Liver (tissue), 8 donors: ENCODE measurements at regions not wholly inside any gene's neighbourhood (a gene's known extent, or its start where the extent isn't known, plus 50 kb on each side); places are given as distances from the start of the nearest gene placed in this dataset.

Experiments used
- DNase-seq: peaks from one replicate; pipeline ENCODE4 v3.0.0-alpha.2; 2017; ENCODE audit warnings: low spot score
- H3K27ac ChIP-seq, 2 donors: one replicate each; pipeline ENCODE4 v1.7.0; 2013; ENCODE audit warnings: inconsistent platforms in 2 of 2, low read length in 2 of 2, control low read depth in 1 of 2, low read depth in 1 of 2, mild to moderate bottlenecking in 1 of 2
- H3K27me3 ChIP-seq, 4 donors: one replicate each; pipeline versions ENCODE4 v1.6.1 to v1.7.0; 2013; ENCODE audit warnings: low read length in 3 of 4, inconsistent platforms in 1 of 4, mild to moderate bottlenecking in 1 of 4, moderate library complexity in 1 of 4; ENCODE audit not compliant: control insufficient read depth in 4 of 4, insufficient read depth in 4 of 4
- H3K36me3 ChIP-seq, 4 donors: one replicate each; pipeline versions ENCODE4 v1.6.1 to v1.7.0; 2013; ENCODE audit warnings: low read length in 3 of 4, mild to moderate bottlenecking in 3 of 4, low read depth in 1 of 4, moderate library complexity in 1 of 4; ENCODE audit not compliant: control insufficient read depth in 4 of 4, insufficient read depth in 3 of 4
- H3K4me1 ChIP-seq, 4 donors: one replicate each; pipeline versions ENCODE4 v1.6.1 to v1.7.0; 2013; ENCODE audit warnings: low read length in 3 of 4, mild to moderate bottlenecking in 3 of 4, moderate library complexity in 1 of 4; ENCODE audit not compliant: control insufficient read depth in 4 of 4, insufficient read depth in 4 of 4
- H3K4me3 ChIP-seq, 3 donors: one replicate each; pipeline versions ENCODE4 v1.6.1 to v1.7.0; 2013; ENCODE audit warnings: low read length in 3 of 3, control low read depth in 1 of 3, low read depth in 1 of 3, mild to moderate bottlenecking in 1 of 3
- H3K9ac ChIP-seq, 2 donors: one replicate each; pipeline ENCODE4 v1.7.0; 2013; ENCODE audit warnings: low read length in 2 of 2, mild to moderate bottlenecking in 2 of 2, moderate library complexity in 2 of 2, control low read depth in 1 of 2, low read depth in 1 of 2
- H3K9me3 ChIP-seq, 4 donors: one replicate each; pipeline versions ENCODE4 v1.6.1 to v1.7.0; 2013; ENCODE audit warnings: low read length in 3 of 4; ENCODE audit not compliant: control insufficient read depth in 4 of 4
- EGR1 ChIP-seq, 2 donors: IDR thresholded peaks; 2 replicates each; pipeline ENCODE4 v1.6.1; 2016 to 2018; ENCODE audit warnings: antibody characterized with exemption in 2 of 2, low read depth in 2 of 2
- FOXA1 ChIP-seq: IDR thresholded peaks from 2 replicates; pipeline ENCODE4 v1.6.1; 2016; ENCODE audit warnings: antibody characterized with exemption
- GABPA ChIP-seq, 2 donors: IDR thresholded peaks in 1 of 2; conservative IDR thresholded peaks in 1 of 2; 2 replicates each; pipeline ENCODE4 v1.6.1; 2016; ENCODE audit warnings: antibody characterized with exemption in 2 of 2, mild to moderate bottlenecking in 1 of 2, moderate library complexity in 1 of 2
- HNF4A ChIP-seq, 2 donors: conservative IDR thresholded peaks; 2 replicates each; pipeline ENCODE4 v1.6.1; 2016; ENCODE audit warnings: antibody characterized with exemption in 2 of 2, mild to moderate bottlenecking in 2 of 2
- HNF4G ChIP-seq: IDR thresholded peaks from 2 replicates; pipeline ENCODE4 v1.6.1; 2016; ENCODE audit warnings: antibody characterized with exemption
- NR2F2 ChIP-seq: IDR thresholded peaks from 2 replicates; pipeline ENCODE4 v1.6.1; 2016; ENCODE audit warnings: antibody characterized with exemption
- RAD21 ChIP-seq, 2 donors: IDR thresholded peaks; 2 replicates each; pipeline ENCODE4 v1.6.1; 2016; ENCODE audit warnings: antibody characterized with exemption in 2 of 2, mild to moderate bottlenecking in 2 of 2
- RXRA ChIP-seq, 2 donors: IDR thresholded peaks; 2 replicates each; pipeline ENCODE4 v1.6.1; 2017 to 2018; ENCODE audit warnings: antibody characterized with exemption in 2 of 2, mild to moderate bottlenecking in 1 of 2
- SP1 ChIP-seq: IDR thresholded peaks from 2 replicates; pipeline ENCODE4 v1.6.1; 2018; ENCODE audit warnings: antibody characterized with exemption, mild to moderate bottlenecking
- WGBS: extraction: QIAGEN DNeasy Blood & Tissue Kit; methylation state at CpG from one replicate; pipeline ENCODE4 v1.1.7; 2013; 5-methylcytosine and 5-hydroxymethylcytosine counted together
- TF ChIP-seq, protein P1 (sequence below): IDR thresholded peaks from 2 replicates; pipeline ENCODE4 v1.6.1; 2016; ENCODE audit warnings: antibody characterized with exemption
- TF ChIP-seq, protein P2 (sequence below): IDR thresholded peaks from 2 replicates; pipeline ENCODE4 v1.6.1; 2016; ENCODE audit warnings: antibody characterized with exemption
- TF ChIP-seq, protein P3 (sequence below): IDR thresholded peaks from 2 replicates; pipeline ENCODE4 v1.6.1; 2016; ENCODE audit warnings: antibody characterized with exemption
- TF ChIP-seq, protein P4 (sequence below): IDR thresholded peaks from 2 replicates; pipeline ENCODE4 v1.6.1; 2016; ENCODE audit warnings: antibody characterized with exemption, mild to moderate bottlenecking
- TF ChIP-seq, protein P5 (sequence below): fragments of 150-350 bp; IDR thresholded peaks from 2 replicates; pipeline ENCODE4 v1.5.1; 2017; ENCODE audit warnings: improper control_type of control experiment, low read depth, low read length; ENCODE audit not compliant: missing input control
- donor health status: healthy.
- donor health status: healthy.
- donor health status: healthy.
- donor health status: healthy.
- donor health status: healthy.

DNA sequence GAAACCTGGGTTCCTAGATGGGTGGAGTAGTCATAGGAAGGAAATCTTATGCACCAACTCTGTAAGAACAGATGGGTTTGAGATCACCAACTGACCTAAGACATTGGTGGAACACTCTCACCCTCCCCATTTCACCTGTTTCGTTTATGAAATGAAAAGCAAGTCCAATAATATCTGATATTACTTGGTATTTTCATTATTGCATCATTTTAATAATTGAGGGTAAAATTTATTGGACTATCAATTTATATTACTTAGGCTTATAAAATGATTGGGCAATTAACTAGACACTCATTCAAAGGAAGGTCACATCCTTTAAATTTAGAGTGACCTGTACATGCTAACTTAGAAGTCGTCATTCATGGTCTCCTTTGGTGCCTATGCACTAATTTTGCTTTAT is 503.9 kb downstream of the TAFA4 start (continued):
- TF ChIP-seq, protein P1, sequence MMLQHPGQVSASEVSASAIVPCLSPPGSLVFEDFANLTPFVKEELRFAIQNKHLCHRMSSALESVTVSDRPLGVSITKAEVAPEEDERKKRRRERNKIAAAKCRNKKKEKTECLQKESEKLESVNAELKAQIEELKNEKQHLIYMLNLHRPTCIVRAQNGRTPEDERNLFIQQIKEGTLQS = no peak
- TF ChIP-seq HNF4A (conservative IDR thresholded peaks at IDR 0.05) (no peak), RAD21 (IDR thresholded peaks at IDR 0.05) (no peak), RXRA (IDR thresholded peaks at IDR 0.05) (no peak), FOXA1 (no peak), NR2F2 (no peak), HNF4G (no peak)
- TF ChIP-seq, protein P2, sequence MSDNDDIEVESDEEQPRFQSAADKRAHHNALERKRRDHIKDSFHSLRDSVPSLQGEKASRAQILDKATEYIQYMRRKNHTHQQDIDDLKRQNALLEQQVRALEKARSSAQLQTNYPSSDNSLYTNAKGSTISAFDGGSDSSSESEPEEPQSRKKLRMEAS = no peak
- TF ChIP-seq, protein P3, sequence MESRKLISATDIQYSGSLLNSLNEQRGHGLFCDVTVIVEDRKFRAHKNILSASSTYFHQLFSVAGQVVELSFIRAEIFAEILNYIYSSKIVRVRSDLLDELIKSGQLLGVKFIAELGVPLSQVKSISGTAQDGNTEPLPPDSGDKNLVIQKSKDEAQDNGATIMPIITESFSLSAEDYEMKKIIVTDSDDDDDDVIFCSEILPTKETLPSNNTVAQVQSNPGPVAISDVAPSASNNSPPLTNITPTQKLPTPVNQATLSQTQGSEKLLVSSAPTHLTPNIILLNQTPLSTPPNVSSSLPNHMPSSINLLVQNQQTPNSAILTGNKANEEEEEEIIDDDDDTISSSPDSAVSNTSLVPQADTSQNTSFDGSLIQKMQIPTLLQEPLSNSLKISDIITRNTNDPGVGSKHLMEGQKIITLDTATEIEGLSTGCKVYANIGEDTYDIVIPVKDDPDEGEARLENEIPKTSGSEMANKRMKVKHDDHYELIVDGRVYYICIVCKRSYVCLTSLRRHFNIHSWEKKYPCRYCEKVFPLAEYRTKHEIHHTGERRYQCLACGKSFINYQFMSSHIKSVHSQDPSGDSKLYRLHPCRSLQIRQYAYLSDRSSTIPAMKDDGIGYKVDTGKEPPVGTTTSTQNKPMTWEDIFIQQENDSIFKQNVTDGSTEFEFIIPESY = no peak

DNA sequence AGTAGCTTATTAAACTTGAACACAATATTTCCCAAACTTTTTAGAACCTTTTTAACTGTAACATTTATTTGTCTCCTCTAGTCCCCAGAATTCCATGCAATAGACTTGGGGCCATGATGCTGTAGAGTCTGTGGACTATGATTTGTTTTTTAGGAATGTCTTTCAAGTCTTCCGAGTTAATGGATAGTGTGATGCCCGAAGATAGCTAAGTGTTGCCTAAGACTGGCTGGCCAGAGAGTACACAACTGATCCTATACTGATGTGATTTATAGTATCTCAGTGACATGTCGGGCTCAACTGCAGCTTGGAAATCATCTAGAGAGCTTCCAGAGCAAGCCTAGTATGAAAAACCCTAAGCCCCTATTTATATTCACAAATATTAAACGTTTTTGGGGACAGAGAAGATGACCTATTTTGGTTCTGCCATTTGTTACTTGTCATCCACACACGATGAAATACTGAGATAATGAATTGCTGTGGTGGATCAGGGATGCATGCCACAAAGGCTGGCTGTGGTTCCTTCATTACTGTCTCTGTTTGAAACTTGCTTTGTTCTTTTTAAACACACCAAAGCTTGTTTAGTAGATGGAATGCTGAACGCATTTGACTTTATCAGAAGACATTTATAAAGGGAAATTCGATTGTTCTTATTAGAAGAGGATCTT is 507.4 kb downstream of the TAFA4 start:
- H3K4me3 ChIP-seq = no peak overlapping the region
- no peak overlapping the region for H3K27ac ChIP-seq
- no peaks in the 10 kb centered on the region for H3K36me3 ChIP-seq
- no peaks in the 10 kb centered on the region for H3K27me3 ChIP-seq
- WGBS = 56% methylated on average over 7 of the region's 7 CpGs
- H3K4me1 ChIP-seq = no peaks in the 10 kb centered on the region
- TF ChIP-seq, protein P4, sequence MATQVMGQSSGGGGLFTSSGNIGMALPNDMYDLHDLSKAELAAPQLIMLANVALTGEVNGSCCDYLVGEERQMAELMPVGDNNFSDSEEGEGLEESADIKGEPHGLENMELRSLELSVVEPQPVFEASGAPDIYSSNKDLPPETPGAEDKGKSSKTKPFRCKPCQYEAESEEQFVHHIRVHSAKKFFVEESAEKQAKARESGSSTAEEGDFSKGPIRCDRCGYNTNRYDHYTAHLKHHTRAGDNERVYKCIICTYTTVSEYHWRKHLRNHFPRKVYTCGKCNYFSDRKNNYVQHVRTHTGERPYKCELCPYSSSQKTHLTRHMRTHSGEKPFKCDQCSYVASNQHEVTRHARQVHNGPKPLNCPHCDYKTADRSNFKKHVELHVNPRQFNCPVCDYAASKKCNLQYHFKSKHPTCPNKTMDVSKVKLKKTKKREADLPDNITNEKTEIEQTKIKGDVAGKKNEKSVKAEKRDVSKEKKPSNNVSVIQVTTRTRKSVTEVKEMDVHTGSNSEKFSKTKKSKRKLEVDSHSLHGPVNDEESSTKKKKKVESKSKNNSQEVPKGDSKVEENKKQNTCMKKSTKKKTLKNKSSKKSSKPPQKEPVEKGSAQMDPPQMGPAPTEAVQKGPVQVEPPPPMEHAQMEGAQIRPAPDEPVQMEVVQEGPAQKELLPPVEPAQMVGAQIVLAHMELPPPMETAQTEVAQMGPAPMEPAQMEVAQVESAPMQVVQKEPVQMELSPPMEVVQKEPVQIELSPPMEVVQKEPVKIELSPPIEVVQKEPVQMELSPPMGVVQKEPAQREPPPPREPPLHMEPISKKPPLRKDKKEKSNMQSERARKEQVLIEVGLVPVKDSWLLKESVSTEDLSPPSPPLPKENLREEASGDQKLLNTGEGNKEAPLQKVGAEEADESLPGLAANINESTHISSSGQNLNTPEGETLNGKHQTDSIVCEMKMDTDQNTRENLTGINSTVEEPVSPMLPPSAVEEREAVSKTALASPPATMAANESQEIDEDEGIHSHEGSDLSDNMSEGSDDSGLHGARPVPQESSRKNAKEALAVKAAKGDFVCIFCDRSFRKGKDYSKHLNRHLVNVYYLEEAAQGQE = no peak
- TF ChIP-seq, protein P2 = no peak
- TF ChIP-seq EGR1 (IDR thresholded peaks at IDR 0.05; ENCODE audit: low read depth in 2 of 2) (no peak), SP1 (no peak), FOXA1 (no peak)
- TF ChIP-seq, protein P1 = no peak
- no peak overlapping the region for H3K9ac ChIP-seq
- no peak for DNase-seq
- no peaks in the 10 kb centered on the region for H3K9me3 ChIP-seq

DNA sequence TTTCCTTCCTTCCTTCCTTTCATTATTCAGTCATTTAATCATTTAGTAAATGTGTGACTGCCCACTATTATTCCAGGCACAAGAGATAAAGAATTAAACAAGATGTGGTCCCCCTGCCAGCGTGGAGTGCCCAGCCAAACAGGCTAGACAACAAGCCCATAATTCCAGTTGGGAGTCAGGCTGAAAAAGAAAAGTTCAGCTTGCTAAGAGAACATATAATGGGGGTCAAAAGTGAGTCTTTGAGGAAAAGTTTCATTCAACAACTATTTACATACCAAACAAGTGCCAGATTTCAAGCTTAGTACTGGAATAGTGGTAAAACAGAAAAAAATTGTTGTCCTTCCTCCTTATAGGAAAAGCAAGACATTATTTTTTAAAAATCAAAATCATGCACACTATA is 523.7 kb downstream of the TAFA4 start:
- DNase-seq = no peak
- Histone ChIP-seq H3K4me3 (no peak overlapping the region), H3K27me3 (peaks cover 0 to 3% (median 1%) of the 10 kb centered on the region in 4 donors), H3K9me3 (no peaks in the 10 kb centered on the region), H3K36me3 (no peaks in the 10 kb centered on the region), H3K27ac (no peak overlapping the region), H3K9ac (no peak overlapping the region), H3K4me1 (no peaks in the 10 kb centered on the region)
- WGBS = 52% methylated on average over 1 of the region's 1 CpG
- TF ChIP-seq EGR1 (IDR thresholded peaks at IDR 0.05; ENCODE audit: low read depth in 2 of 2) (no peak), SP1 (no peak), GABPA (IDR thresholded peaks at IDR 0.05 in 1 of 2, conservative IDR thresholded peaks at IDR 0.05 in 1 of 2) (no peak), RXRA (IDR thresholded peaks at IDR 0.05) (no peak), HNF4A (conservative IDR thresholded peaks at IDR 0.05) (no peak), FOXA1 (no peak), NR2F2 (no peak)
- TF ChIP-seq, protein P4 = no peak
- TF ChIP-seq, protein P2 = no peak
- TF ChIP-seq, protein P5, sequence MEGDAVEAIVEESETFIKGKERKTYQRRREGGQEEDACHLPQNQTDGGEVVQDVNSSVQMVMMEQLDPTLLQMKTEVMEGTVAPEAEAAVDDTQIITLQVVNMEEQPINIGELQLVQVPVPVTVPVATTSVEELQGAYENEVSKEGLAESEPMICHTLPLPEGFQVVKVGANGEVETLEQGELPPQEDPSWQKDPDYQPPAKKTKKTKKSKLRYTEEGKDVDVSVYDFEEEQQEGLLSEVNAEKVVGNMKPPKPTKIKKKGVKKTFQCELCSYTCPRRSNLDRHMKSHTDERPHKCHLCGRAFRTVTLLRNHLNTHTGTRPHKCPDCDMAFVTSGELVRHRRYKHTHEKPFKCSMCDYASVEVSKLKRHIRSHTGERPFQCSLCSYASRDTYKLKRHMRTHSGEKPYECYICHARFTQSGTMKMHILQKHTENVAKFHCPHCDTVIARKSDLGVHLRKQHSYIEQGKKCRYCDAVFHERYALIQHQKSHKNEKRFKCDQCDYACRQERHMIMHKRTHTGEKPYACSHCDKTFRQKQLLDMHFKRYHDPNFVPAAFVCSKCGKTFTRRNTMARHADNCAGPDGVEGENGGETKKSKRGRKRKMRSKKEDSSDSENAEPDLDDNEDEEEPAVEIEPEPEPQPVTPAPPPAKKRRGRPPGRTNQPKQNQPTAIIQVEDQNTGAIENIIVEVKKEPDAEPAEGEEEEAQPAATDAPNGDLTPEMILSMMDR = no peak
- TF ChIP-seq, protein P1 = no peak
